ENCODE measurements at regions not wholly inside any gene's neighbourhood (a gene's known extent, or its start where the extent isn't known, plus 50 kb on each side); places are given as distances from the start of the nearest gene placed in this dataset.

GRCh38 chr5:124461157-124461556 is 285.3 kb downstream of the ZNF608 start:
- no peak for DNase-seq (ENCODE audit: extremely low read depth in 1 of 4, low spot score in 3 of 4)
- Histone ChIP-seq H3K27ac (ENCODE audit: extremely low read depth, low read depth, low read length) (no peak overlapping the region), H3K9me1 (ENCODE audit: control insufficient read depth, insufficient read depth, low read length) (no peaks in the 10 kb centered on the region), H4K20me1 (replicated peaks; ENCODE audit: control insufficient read depth, insufficient read depth, low read length) (no peaks in the 10 kb centered on the region), H3K4me3 (no peak overlapping the region), H3K4me1 (replicated peaks in 1 of 2; ENCODE audit: control insufficient read depth in 2 of 2, insufficient read depth in 2 of 2, low read length in 2 of 2) (no peaks in the 10 kb centered on the region), H2AFZ (ENCODE audit: low read depth, low read length) (no peak overlapping the region), H3K9me3 (replicated peaks; ENCODE audit: control insufficient read depth, insufficient read depth, low read depth, low read length) (no peaks in the 10 kb centered on the region), H3K36me3 (ENCODE audit: control insufficient read depth, insufficient read depth, low read length) (no peaks in the 10 kb centered on the region), H3K27me3 (ENCODE audit: control insufficient read depth in 2 of 2, insufficient read depth in 2 of 2, low read length in 2 of 2) (no peaks in the 10 kb centered on the region), H3K79me2 (ENCODE audit: control insufficient read depth, insufficient read depth, low read length) (no peaks in the 10 kb centered on the region), H3K4me2 (ENCODE audit: insufficient read depth, low read length) (no peak overlapping the region), H3K9ac (ENCODE audit: insufficient read depth in 1 of 2, low read depth in 2 of 2, low read length in 2 of 2) (no peak overlapping the region)
- ChIA-PET POLR2A (interaction anchor here (0.9 kb wide), 1 partner anchor 16 kb away, joined by 4 read pairs; no protein-coding TSS in a partner anchor), CTCF (ENCODE audit: low intra/inter-chr PET ratio) (no interaction called here)
- in situ Hi-C loops (cut with MboI): no loop called here
- TF ChIP-seq MAFG (tag; conservative IDR thresholded peaks at IDR 0.05) (no peak), ZNF740 (CRISPR knock-in tag; IDR thresholded peaks at IDR 0.05) (no peak), ZNF740 (tag; IDR thresholded peaks at IDR 0.05) (no peak), SMARCA4 (IDR thresholded peaks at IDR 0.05) (no peak), NR2C1 (IDR thresholded peaks at IDR 0.05) (no peak), NR2C1 (tag; IDR thresholded peaks at IDR 0.05) (no peak), ZNF140 (CRISPR knock-in tag; IDR thresholded peaks at IDR 0.05) (no peak), SMAD2 (IDR thresholded peaks at IDR 0.05; ENCODE audit: low read depth, low read length) (no peak), MITF (IDR thresholded peaks at IDR 0.05) (no peak), E2F1 (CRISPR knock-in tag; IDR thresholded peaks at IDR 0.05) (no peak), PHB2 (IDR thresholded peaks at IDR 0.05; ENCODE audit: low read depth) (no peak), CBFA2T3 (IDR thresholded peaks at IDR 0.05) (no peak), FOXK2 (conservative IDR thresholded peaks at IDR 0.05 in 1 of 2, IDR thresholded peaks at IDR 0.05 in 1 of 2; ENCODE audit: low read depth in 2 of 2) (no peak), ZBTB8A (IDR thresholded peaks at IDR 0.05; ENCODE audit: partially characterized antibody) (no peak), RB1 (IDR thresholded peaks at IDR 0.05; ENCODE audit: low read depth) (no peak), FOXK1 (CRISPR knock-in tag; IDR thresholded peaks at IDR 0.05; ENCODE audit: borderline replicate concordance) (no peak), XRCC5 (IDR thresholded peaks at IDR 0.05; ENCODE audit: low read depth, low read length) (no peak), POLR2A (conservative IDR thresholded peaks at IDR 0.05) (no peak), HDAC8 (tag; IDR thresholded peaks at IDR 0.05) (no peak), TAF7 (tag; IDR thresholded peaks at IDR 0.05) (no peak)
- FAIRE-seq: no peak
- intact Hi-C loops (cut with micrococcal nuclease): no loop called here
- 0% methylated on average over 1 of the region's 1 CpG for WGBS (ENCODE audit: insufficient coverage, low coverage, missing lambda C conversion rate)
- no peak for ATAC-seq
- BruUV-seq (replicated peaks): no TSS peak

Data from K562 (cell line).